KBM-7 (cell line): ENCODE measurements at regions not wholly inside any gene's neighbourhood (a gene's known extent, or its start where the extent isn't known, plus 50 kb on each side); places are given as distances from the start of the nearest gene placed in this dataset.
A peak's percentile ranks its signal among the peaks of the same experiment; 100 is the strongest.
"Not testable (repeated sequence)": the region's sequence is repeated elsewhere in the genome, so short reads cannot be mapped to it uniquely, and the experiment has no call there.

ENCODE experiments used
- DNase-seq: peaks from one replicate; pipeline ENCODE4 v3.0.0-alpha.2; 2015
- in situ Hi-C: fragments of 300-500 bp; cut with MboI; formaldehyde crosslinking; loops from 2 replicates; pipeline ENCODE4 v1.14.3; 2020; ENCODE audit warnings: low sequenced_read_pairs, low pct_unique_long_range_greater_than_20kb, mixed read lengths

- in situ Hi-C loops, DNase-seq: not testable (repeated sequence)
Observed at GRCh38 chr14:105882011-105882410, 355.6 kb downstream of the TMEM121 start.

DNA sequence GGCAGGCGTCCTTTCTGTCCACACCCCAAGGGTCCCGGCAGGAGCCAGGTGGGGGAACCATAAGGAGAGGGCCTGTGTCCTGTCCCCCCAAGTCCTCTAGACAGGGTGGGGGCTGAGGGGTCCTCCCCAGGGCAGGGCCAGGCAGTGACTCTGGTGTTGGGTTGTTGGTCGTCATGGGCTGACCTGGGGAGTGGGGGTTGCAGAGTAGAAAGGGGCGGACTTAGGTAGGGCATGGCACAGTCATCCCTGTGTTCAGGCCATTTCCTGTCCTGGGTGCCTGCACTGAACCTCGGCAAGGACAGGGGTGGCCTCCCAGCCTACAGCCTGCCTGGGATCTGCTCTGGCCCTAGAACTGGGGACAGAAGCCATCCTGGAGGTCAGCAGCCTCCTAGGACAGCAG lies 356.2 kb downstream of the TMEM121 start:
- DNase-seq = no peak
- in situ Hi-C loops = no loop called here

GRCh38 chr14:105883066-105884005 lies 357.0 kb downstream of the TMEM121 start:
- in situ Hi-C loops = no loop called here

GRCh38 chr14:105884192-105884807 lies 357.9 kb downstream of the TMEM121 start:
- in situ Hi-C loops, DNase-seq: not testable (repeated sequence)

More at GRCh38 chr14:105883066-105884005, 357.0 kb downstream of the TMEM121 start:
- DNase-seq = no peak

- no peak for DNase-seq
- in situ Hi-C loops = no loop called here
Observed at GRCh38 chr14:105884808-105885281, 358.5 kb downstream of the TMEM121 start.

DNA sequence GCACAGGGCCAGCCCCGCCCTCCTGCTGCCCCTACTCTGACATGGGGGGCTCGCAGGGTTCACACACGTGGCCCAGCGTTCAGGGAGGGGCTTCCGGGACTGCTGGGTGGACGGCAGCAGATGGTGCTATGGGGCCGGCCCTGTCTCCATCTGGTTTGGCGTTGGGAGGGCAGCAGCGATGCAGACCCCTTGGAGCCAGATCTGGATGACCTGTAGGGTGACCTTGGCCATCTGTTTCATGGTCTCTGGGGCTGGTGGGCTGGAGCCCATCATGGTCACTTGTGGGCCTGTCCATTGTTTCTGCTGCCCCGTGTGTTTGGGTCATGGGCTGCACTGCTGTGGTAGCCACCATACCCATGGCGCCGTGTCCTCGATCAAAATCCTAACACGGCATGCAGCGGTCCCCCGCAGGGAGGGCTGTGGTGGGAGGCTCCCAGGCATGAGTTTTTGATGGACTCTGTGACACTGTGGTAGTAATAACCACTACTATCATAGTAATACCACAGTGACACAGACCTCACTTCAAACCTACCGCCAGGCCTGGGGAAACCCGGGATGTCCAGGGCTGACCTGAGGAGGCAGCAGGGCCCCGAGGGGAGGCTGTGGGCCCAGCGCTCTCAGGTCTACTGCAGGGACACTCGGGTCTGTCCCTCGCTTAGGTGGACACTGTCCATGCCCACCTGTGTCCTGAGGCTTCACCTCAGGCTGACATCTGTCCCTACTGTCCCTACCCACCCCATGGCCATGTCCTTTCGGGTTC lies 359.4 kb downstream of the TMEM121 start:
- DNase-seq = no peak
- in situ Hi-C loops = no loop called here

GRCh38 chr14:105886791-105887191 lies 360.4 kb downstream of the TMEM121 start:
- DNase-seq, in situ Hi-C loops: not testable (repeated sequence)

- in situ Hi-C loops = no loop called here
- no peak for DNase-seq
Observed at GRCh38 chr14:105887692-105888091, 361.3 kb downstream of the TMEM121 start.

DNA sequence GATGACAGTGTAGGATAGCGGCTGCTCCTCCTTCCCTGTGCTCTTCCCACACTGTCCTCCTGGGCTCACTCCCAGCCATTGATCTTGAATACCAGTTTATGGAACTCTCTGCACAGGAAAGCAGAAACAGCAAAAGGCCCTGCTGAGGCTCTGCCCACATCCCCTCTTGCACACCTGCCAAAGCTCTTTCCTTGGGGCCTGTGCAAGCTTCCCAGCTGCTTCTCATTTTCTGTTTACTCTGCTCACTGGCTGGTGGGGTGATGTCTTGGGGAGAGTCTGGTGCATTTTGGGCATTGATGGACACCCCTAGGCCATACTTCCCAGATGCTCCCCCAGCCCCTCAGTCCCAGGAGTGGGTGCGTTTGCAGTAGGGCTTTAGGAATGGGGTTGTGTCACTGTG lies 361.8 kb downstream of the TMEM121 start:
- in situ Hi-C loops = no loop called here
- DNase-seq = peak; percentile 55

DNA sequence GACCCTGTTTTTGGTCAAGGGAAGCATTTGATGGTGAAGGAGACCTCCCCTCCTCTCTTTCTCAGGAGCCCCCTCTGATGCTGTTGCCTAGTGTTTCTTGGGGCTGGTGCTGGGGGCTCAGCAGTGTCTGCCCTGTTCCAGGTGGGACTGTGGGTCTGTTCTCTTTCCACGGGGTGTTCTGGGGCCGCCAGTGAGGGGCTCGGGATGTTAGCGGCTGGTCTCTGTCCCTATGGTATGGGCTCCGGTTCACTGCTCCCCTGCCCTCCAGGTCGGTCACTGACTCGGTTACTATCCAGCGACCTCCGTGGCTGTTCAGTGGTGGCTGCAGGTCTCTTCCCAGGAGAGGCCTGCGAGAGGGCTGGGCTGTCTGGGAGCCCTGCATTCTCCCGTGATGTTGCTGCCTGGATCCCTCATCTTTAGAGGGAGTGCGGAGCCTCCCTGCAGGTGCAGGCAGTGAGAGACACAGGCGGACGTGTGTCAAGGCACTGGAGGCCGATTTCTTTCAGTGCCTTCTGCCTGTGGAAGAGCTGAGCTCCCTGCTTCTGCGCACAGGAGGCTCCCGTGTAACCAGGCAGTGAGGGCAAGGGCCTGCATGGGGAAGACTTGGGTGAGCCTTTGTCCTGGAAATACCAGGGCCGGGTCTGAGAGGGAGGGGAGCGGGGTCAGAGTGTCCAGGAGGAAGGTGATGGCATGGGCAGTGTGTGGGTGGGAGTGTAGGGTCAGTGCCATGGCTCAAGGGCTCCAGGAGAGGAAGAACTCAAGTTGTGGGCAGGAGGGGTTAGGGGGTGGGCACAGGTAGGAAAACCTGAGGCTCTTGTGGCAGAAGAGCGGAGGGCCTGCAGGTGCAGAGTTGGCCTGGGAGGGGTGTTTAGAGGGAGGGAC lies 362.6 kb downstream of the TMEM121 start:
- no peak for DNase-seq
- in situ Hi-C loops = no loop called here

GRCh38 chr14:105889666-105890473 lies 363.5 kb downstream of the TMEM121 start:
- in situ Hi-C loops = no loop called here
- DNase-seq = peak; percentile 89

DNA sequence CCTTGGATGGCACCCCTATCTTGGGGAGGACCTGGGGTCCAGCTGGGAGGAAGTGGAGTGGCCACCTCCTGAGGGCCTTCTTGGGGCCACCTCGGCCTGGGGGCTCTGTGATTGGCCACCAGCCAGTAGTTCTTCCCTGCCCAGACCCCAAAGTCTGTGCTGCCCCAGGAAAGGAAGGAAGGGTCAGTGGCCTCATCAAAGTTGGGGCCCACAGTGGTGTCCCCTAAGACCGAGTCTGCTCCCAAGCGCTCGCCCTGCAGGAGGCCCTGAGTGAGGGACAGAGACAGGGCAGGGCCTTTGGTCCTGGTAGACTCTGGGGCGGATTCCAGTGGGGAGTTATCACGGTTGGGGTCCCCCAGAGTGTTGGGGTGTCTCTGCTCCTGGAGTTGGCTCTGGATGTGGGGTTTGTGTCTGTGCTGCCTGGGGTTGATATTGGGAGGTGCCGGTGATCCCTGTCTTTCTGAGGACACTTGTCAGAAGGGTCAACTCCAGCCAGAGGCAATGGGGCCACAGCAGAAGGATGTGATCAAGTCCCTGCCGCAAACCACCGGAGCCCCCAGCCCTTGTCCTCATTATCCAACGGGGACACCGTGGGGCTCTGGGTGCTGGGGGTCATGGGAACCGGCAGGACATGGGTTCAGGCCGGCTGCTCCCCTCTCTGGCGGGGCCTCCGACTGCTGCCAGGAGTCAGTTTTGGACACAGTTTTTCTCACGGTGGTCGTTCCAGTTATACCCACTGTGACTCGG lies 364.3 kb downstream of the TMEM121 start:
- in situ Hi-C loops = no loop called here
- DNase-seq = no peak

GRCh38 chr14:105891221-105891602 lies 364.8 kb downstream of the TMEM121 start:
- in situ Hi-C loops = no loop called here
- no peak for DNase-seq

GRCh38 chr14:105891631-105892452 lies 365.5 kb downstream of the TMEM121 start:
- no peak for DNase-seq
- in situ Hi-C loops = no loop called here

DNA sequence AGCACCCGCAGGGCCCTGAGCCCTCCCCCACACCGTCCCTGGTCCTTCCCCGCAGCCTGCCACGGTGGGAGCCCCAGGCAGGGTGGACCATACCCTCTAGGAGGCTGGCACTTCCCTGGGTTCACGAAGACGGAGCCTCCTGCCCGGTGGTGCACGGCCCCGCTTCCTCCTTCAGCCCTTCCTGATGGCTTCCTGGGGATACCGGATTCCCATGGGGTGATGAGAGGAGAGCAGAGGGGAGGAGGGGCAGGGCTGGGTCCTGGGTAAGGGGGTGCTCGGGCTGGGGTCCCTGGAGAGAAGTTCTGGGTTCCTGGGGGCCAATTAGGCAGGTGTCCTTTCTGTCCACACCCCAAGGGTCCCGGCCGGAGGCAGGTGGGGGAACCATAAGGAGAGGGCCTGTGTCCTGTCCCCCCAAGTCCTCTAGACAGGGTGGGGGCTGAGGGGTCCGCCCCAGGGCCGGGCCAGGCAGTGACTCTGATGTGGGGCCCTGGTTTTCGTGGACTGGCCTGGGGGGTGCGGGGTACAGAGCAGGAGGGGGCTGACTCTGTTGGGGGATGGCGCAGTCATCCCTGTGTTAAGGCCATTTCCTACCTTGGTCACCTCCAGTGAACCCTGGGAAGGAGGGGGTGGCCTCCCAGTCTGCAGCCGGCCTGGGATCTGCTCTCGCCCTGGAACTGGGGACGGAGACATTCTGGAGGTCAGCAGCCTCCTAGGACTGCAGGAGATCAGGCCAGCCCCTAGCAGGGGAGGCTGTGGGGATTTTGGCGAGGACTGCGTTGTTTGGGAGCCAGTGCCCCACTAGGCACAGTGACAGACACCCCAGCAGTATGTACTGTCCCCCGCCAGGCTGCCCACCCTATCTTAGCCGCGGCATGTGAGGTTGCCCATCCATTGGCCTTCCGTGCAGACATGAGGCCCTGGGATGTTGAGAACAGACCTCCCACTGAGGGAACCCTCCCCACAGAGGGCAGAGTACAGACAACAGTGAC lies 366.4 kb downstream of the TMEM121 start:
- DNase-seq, in situ Hi-C loops: not testable (repeated sequence)
